Suprapubic skin (tissue), 3 donors: ENCODE measurements at regions not wholly inside any gene's neighbourhood (a gene's known extent, or its start where the extent isn't known, plus 50 kb on each side); places are given as distances from the start of the nearest gene placed in this dataset.

Experiments used
- EP300 ChIP-seq: sonication (generic); formaldehyde crosslinking; IDR thresholded peaks from one replicate; pipeline ENCODE4 v1.6.1; 2017; ENCODE audit warnings: antibody characterized with exemption
- TF ChIP-seq, protein P1 (sequence below), 2 donors: fragments of 200-600 bp in 1 of 2; fragments of 450-650 bp in 1 of 2; sonication (generic) in 1 of 2; IDR thresholded peaks; one replicate each; pipeline ENCODE4 v1.5.1; 2016 to 2019; ENCODE audit warnings: antibody characterized with exemption in 2 of 2, mild to moderate bottlenecking in 1 of 2, moderate library complexity in 1 of 2

DNA sequence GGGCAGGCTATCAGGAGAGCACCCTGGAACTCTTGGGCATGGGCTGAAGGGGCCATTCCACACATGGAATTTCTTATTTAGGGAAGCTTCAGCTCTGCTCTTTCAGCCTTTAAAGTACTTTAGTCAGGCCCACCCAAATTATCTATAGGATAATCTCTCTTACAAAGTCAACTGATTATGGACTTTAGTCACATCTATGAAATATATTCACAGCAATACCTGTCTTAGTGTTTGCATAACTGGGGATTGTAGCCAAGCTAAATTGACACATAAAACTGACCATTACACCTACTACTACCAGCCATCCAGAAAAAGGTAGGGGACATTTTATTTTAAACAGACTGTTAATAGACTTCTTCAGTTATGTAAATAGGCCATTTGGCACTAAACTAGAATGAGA is 114.9 kb upstream of the VANGL1 start:
- TF ChIP-seq, protein P1, sequence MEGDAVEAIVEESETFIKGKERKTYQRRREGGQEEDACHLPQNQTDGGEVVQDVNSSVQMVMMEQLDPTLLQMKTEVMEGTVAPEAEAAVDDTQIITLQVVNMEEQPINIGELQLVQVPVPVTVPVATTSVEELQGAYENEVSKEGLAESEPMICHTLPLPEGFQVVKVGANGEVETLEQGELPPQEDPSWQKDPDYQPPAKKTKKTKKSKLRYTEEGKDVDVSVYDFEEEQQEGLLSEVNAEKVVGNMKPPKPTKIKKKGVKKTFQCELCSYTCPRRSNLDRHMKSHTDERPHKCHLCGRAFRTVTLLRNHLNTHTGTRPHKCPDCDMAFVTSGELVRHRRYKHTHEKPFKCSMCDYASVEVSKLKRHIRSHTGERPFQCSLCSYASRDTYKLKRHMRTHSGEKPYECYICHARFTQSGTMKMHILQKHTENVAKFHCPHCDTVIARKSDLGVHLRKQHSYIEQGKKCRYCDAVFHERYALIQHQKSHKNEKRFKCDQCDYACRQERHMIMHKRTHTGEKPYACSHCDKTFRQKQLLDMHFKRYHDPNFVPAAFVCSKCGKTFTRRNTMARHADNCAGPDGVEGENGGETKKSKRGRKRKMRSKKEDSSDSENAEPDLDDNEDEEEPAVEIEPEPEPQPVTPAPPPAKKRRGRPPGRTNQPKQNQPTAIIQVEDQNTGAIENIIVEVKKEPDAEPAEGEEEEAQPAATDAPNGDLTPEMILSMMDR (IDR thresholded peaks at IDR 0.05) = no peak
- no peak for TF ChIP-seq EP300
